HEK293 (cell line): ENCODE measurements at regions not wholly inside any gene's neighbourhood (a gene's known extent, or its start where the extent isn't known, plus 50 kb on each side); places are given as distances from the start of the nearest gene placed in this dataset.

Experiments used
- CTCF ChIP-seq: fragments of 450-650 bp; formaldehyde crosslinking; IDR thresholded peaks from 2 replicates; pipeline ENCODE4 v1.5.1; 2016; ENCODE audit warnings: missing biosample characterization, missing genetic modification characterization
- ZNF133 ChIP-seq: fragments of 450-650 bp; formaldehyde crosslinking; IDR thresholded peaks from 2 replicates; pipeline ENCODE4 v1.5.1; 2016; ENCODE audit warnings: missing biosample characterization, missing genetic modification characterization

GRCh38 chr5:39648085-39648847 is 223.5 kb upstream of the DAB2 start:
- TF ChIP-seq CTCF (tag by site-specific recombination) (no peak), ZNF133 (tag by site-specific recombination) (no peak)
